WTC11 (cell line): ENCODE measurements at regions not wholly inside any gene's neighbourhood (a gene's known extent, or its start where the extent isn't known, plus 50 kb on each side); places are given as distances from the start of the nearest gene placed in this dataset.

Source experiments
- CREB1 ChIP-seq: sonication (generic); formaldehyde crosslinking; IDR thresholded peaks from 2 replicates; pipeline ENCODE4 v1.8.0; 2023; ENCODE audit warnings: mild to moderate bottlenecking, missing genetic modification reagents
- CTCF ChIP-seq: fragments of 200-600 bp; IDR thresholded peaks from 2 replicates; pipeline ENCODE4 v1.8.0; 2022; ENCODE audit warnings: antibody characterized with exemption
- FOXP4 ChIP-seq: sonication (generic); formaldehyde crosslinking; IDR thresholded peaks from 2 replicates; pipeline ENCODE4 v1.8.0; 2022; ENCODE audit warnings: mild to moderate bottlenecking, missing genetic modification reagents
- IRF1 ChIP-seq: sonication (generic); formaldehyde crosslinking; IDR thresholded peaks from 2 replicates; pipeline ENCODE4 v1.8.0; 2023; ENCODE audit warnings: missing genetic modification reagents
- IRF2 ChIP-seq: sonication (generic); formaldehyde crosslinking; IDR thresholded peaks from 2 replicates; pipeline ENCODE4 v1.8.0; 2022; ENCODE audit warnings: low read depth, missing genetic modification reagents, borderline replicate concordance
- MAX ChIP-seq: sonication (generic); formaldehyde crosslinking; IDR thresholded peaks from 2 replicates; pipeline ENCODE4 v1.8.0; 2022; ENCODE audit warnings: mild to moderate bottlenecking, missing genetic modification reagents
- MYBL2 ChIP-seq: sonication (generic); formaldehyde crosslinking; IDR thresholded peaks from 2 replicates; pipeline ENCODE4 v1.8.1; 2023; ENCODE audit warnings: mild to moderate bottlenecking, moderate library complexity, missing genetic modification reagents
- NFE2L1 ChIP-seq: sonication (generic); formaldehyde crosslinking; IDR thresholded peaks from 2 replicates; pipeline ENCODE4 v1.8.1; 2023; ENCODE audit warnings: missing genetic modification reagents
- NR1H2 ChIP-seq: sonication (generic); formaldehyde crosslinking; IDR thresholded peaks from 2 replicates; pipeline ENCODE4 v1.9.0; 2021; ENCODE audit warnings: mild to moderate bottlenecking, moderate library complexity, missing genetic modification reagents
- NR2C2 ChIP-seq: sonication (generic); formaldehyde crosslinking; IDR thresholded peaks from 2 replicates; pipeline ENCODE4 v1.8.0; 2022; ENCODE audit warnings: mild to moderate bottlenecking, missing genetic modification reagents
- RELA ChIP-seq: sonication (generic); formaldehyde crosslinking; IDR thresholded peaks from 2 replicates; pipeline ENCODE4 v1.8.1; 2022; ENCODE audit warnings: missing genetic modification reagents, mild to moderate bottlenecking, borderline replicate concordance
- SP1 ChIP-seq: sonication (generic); formaldehyde crosslinking; conservative IDR thresholded peaks from 2 replicates; pipeline ENCODE4 v1.8.1; 2022; ENCODE audit warnings: missing genetic modification reagents

- TF ChIP-seq IRF2: no peak
- TF ChIP-seq CTCF: no peak
- no peak for TF ChIP-seq NFE2L1 (CRISPR knock-in tag)
- TF ChIP-seq MAX (CRISPR knock-in tag): no peak
- no peak for TF ChIP-seq SP1 (CRISPR knock-in tag)
- TF ChIP-seq NR2C2 (CRISPR knock-in tag): no peak
- TF ChIP-seq RELA (CRISPR knock-in tag): no peak
- no peak for TF ChIP-seq NR1H2 (CRISPR knock-in tag)
- TF ChIP-seq MYBL2 (CRISPR knock-in tag): no peak
- no peak for TF ChIP-seq IRF1 (CRISPR knock-in tag)
- TF ChIP-seq CREB1 (CRISPR knock-in tag): no peak
- no peak for TF ChIP-seq FOXP4 (CRISPR knock-in tag)
Observed at GRCh38 chr6:148652205-148652604, 94.6 kb upstream of the UST start.
